ENCODE measurements at regions not wholly inside any gene's neighbourhood (a gene's known extent, or its start where the extent isn't known, plus 50 kb on each side); places are given as distances from the start of the nearest gene placed in this dataset.

GRCh38 chr4:137451172-137451825, 81.0 kb downstream of the PCDH18 start:
- TF ChIP-seq CTCF (IDR thresholded peaks at IDR 0.05) = no peak
- no peak for TF ChIP-seq POLR2A (IDR thresholded peaks at IDR 0.05)
- no peak for TF ChIP-seq POLR2AphosphoS5 (IDR thresholded peaks at IDR 0.05)
- no peak for TF ChIP-seq EP300 (IDR thresholded peaks at IDR 0.05)
